ENCODE measurements at regions not wholly inside any gene's neighbourhood (a gene's known extent, or its start where the extent isn't known, plus 50 kb on each side); places are given as distances from the start of the nearest gene placed in this dataset.

DNA sequence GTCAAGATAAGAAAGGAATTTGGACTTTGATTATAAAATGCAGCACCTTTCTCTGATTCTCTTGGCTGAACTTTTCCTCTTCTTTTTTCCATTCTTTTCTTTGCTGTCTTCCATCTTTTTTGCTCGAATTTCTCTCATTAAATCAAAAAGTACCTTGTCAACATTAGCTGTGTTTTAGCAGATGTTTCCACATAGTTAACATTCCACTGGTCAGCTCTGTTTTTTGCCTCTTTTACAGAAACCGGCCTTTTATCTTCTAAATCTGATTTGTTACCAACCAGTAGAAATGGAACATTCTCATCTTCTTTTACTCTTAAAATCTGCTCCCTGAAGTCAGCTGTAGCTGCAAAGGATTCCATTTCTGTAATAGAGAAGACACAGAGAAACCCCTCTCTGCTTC is 71.1 kb upstream of the SYT1 start:
- no peak for DNase-seq

DNA sequence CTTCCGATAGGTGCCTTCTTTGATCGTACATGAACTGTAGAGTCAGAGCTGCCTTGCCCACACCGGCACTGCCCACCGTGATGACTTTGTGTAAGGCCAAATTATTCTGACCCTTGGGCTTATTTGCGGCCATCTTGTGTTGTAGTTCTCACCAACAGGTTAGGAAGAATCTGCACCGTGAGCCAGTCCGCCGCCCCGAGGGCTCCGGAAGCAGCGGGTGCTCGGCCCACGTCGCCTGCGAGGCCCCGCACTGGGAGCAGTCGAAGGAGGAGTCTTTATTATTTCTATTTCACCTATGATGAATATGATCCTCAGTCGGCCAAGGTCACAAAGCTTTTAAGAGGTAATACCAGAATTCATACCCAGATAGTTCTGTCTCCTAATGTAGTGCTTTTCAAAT is 70.6 kb upstream of the SYT1 start:
- peak in 1 of 14 donors; percentile 2 for DNase-seq

DNA sequence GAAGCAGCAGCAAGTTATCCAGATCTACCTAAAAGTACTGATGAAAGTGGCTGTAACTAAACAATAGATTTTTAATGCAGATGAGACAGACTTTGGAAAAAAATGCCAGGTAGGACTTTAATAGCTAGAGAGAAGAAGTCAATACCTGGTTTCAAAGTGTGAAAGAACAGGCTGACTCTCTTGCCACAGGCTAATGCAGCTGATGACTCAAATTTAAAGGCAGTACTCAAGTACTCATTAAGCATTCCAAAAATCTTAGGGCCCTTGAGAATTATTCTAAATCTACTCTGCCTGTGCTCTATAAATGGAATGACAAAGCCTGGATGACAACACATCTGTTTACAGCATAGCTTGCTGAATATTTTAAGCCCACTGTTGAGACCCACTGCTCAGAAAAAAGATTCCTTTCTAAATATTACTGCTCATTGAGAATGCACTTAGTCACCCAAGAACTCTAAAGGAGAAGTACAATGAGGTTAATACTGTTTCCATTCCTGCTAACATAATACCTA is 68.6 kb upstream of the SYT1 start:
- no peak for DNase-seq

DNA sequence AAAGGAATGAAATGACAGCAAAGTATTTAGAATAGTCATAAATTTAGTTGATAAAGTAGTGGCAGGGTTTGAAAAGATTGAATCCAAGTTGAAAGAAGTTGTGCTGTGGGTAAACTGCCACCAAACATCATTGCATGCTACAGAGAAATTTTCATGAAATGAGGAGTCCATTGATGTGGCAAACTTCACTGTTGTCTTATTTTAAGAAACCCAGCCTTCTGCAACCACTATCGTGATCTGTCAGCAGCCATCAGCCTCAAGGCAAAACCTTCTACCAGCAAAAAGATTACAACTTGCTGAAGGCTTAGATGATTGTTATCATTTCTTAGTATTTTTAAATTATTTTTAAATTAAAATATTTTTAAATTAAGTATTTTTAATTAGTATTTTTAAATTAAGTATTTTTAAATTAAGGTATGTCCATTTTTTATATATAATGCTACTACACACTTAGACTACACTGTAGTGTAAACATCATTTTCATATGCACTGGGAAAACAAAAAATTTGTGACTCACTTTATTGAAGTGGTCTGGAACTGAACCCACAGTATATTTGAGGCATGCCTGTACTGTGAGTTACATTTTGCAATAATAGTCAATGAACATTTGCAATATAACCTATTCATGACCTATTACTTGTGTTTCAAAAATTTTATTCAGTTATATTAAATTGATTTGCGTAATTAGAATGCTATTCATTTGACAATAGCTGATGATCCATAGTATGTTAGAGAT is 67.2 kb upstream of the SYT1 start:
- no peak for DNase-seq

DNA sequence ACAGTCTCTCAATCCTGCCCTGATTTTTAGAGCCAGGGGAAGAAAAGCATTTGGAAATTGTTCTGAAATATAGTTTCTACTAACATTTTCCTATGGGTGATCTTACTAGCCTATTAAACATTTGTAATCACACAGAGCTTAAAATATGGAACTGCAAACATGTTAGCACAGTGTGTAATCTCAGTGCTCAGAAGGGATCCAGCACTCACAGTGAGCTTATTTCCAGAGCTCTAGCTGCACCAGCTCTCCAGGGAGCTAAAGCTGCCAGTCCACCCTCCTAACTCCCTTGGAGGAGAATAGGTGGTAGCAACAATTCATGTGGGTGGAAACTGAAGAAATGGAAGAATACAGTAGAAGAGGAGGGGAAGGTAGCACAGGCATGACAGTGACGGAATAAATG is 64.9 kb upstream of the SYT1 start:
- DNase-seq = no peak

DNA sequence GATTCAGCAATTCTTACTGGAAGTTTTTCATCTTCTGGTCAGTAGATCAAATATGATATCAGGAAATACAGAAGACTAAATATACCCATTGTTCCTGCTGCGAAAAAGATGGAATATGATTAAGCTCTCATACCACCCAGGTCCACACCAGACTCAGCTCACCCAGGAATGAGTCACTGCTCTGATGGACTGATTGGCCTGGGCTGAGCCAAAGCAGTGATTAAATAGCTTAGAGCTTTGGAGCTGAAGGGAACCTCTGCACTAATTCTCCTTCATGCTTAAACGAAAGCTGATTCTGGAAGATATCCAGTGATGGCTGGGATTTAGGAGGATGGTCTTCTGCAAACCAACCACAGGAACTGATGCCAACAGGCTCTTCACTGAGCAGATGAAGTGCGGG is 62.0 kb upstream of the SYT1 start:
- DNase-seq = no peak

DNA sequence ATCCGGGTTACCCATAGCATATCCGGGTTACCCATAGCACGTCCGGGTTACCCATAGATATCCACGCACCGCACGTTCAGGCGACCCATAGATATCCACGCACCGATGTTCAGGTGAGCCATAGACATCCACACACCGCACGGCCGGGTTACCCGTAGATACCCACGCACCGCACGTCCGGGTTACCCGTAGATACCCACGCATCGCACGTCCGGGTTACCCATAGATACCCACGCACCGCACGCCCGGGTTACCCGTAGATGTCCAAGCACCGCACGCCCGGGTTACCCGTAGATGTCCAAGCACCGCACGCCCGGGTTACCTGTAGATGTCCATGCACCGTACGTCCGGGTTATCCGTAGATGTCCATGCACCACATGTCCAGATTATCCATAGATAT is 60.3 kb upstream of the SYT1 start:
- DNase-seq = no peak

Measured in C1 segment of cervical spinal cord (tissue), 14 donors.